ENCODE measurements at regions not wholly inside any gene's neighbourhood (a gene's known extent, or its start where the extent isn't known, plus 50 kb on each side); places are given as distances from the start of the nearest gene placed in this dataset.
A peak's percentile ranks its signal among the peaks of the same experiment; 100 is the strongest.

GRCh38 chr16:50974438-50975036 is 176.5 kb downstream of the SALL1 start:
- Histone ChIP-seq H3K9me3 (no peaks in the 10 kb centered on the region), H3K4me1 (no peaks in the 10 kb centered on the region), H3K4me3 (no peak overlapping the region), H3K27ac (no peak overlapping the region), H3K27me3 (no peaks in the 10 kb centered on the region), H3K36me3 (replicated peaks in 1 of 2; ENCODE audit: insufficient read depth in 1 of 2, low read depth in 2 of 2) (no peaks in the 10 kb centered on the region)
- DNase-seq (peak; percentile 29 to 71 (median 54)), ATAC-seq (no peak)
- intact Hi-C loops (cut with DNase I), result no loop called here
- TF ChIP-seq POLR2A (IDR thresholded peaks at IDR 0.05) (no peak), CTCF (IDR thresholded peaks at IDR 0.05) (no peak)
- 74 to 76% methylated on average over 6 of the region's 6 CpGs for WGBS, 2 donors

- intact Hi-C loops (cut with DNase I), result no loop called here
- no peaks in the 10 kb centered on the region for H3K27me3 ChIP-seq
- no peaks in the 10 kb centered on the region for H3K4me1 ChIP-seq
- no peak overlapping the region for H3K27ac ChIP-seq
- H3K4me3 ChIP-seq, result no peak overlapping the region
- no peak for TF ChIP-seq POLR2A (IDR thresholded peaks at IDR 0.05)
- no peak for TF ChIP-seq CTCF (IDR thresholded peaks at IDR 0.05)
- DNase-seq (peak; percentile 18 to 34 (median 19)), ATAC-seq (no peak)
- 52 to 56% methylated on average over 2 of the region's 2 CpGs for WGBS, 2 donors
- no peaks in the 10 kb centered on the region for H3K36me3 ChIP-seq (replicated peaks in 1 of 2; ENCODE audit: insufficient read depth in 1 of 2, low read depth in 2 of 2)
- no peaks in the 10 kb centered on the region for H3K9me3 ChIP-seq
These were observed 178.2 kb downstream of the SALL1 start for GRCh38 chr16:50972876-50973275.

- Histone ChIP-seq H3K36me3 (replicated peaks in 1 of 2; ENCODE audit: insufficient read depth in 1 of 2, low read depth in 2 of 2) (no peaks in the 10 kb centered on the region), H3K4me1 (no peaks in the 10 kb centered on the region), H3K4me3 (no peak overlapping the region), H3K27me3 (no peaks in the 10 kb centered on the region), H3K27ac (no peak overlapping the region), H3K9me3 (no peaks in the 10 kb centered on the region)
- WGBS, 2 donors, result 89 to 92% methylated on average over 3 of the region's 3 CpGs
- ATAC-seq, result no peak
- intact Hi-C loops (cut with DNase I), result no loop called here
- DNase-seq, result no peak
- TF ChIP-seq CTCF (IDR thresholded peaks at IDR 0.05) (no peak), POLR2A (IDR thresholded peaks at IDR 0.05) (no peak)
These were observed 180.8 kb downstream of the SALL1 start for GRCh38 chr16:50970281-50970680.

GRCh38 chr16:50967827-50968612 is 183.1 kb downstream of the SALL1 start:
- ATAC-seq (no peak), DNase-seq (no peak)
- no peaks in the 10 kb centered on the region for H3K4me1 ChIP-seq
- H3K36me3 ChIP-seq (replicated peaks in 1 of 2; ENCODE audit: insufficient read depth in 1 of 2, low read depth in 2 of 2), result no peaks in the 10 kb centered on the region
- WGBS, 2 donors, result 80 to 93% methylated on average over 2 to 3 of the region's 3 CpGs
- TF ChIP-seq POLR2A (IDR thresholded peaks at IDR 0.05), result no peak
- no peak for TF ChIP-seq CTCF (IDR thresholded peaks at IDR 0.05)
- no peak overlapping the region for H3K4me3 ChIP-seq
- intact Hi-C loops (cut with DNase I), result no loop called here
- H3K27me3 ChIP-seq, result no peaks in the 10 kb centered on the region
- no peak overlapping the region for H3K27ac ChIP-seq
- no peaks in the 10 kb centered on the region for H3K9me3 ChIP-seq
